Pons (tissue), 1 donor: ENCODE measurements at regions not wholly inside any gene's neighbourhood (a gene's known extent, or its start where the extent isn't known, plus 50 kb on each side); places are given as distances from the start of the nearest gene placed in this dataset.
"Not testable (repeated sequence)": the region's sequence is repeated elsewhere in the genome, so short reads cannot be mapped to it uniquely, and the experiment has no call there.

ENCODE experiments used
- DNase-seq: peaks from one replicate; pipeline ENCODE4 v3.0.0-alpha.2; 2016; ENCODE audit warnings: low spot score

DNA sequence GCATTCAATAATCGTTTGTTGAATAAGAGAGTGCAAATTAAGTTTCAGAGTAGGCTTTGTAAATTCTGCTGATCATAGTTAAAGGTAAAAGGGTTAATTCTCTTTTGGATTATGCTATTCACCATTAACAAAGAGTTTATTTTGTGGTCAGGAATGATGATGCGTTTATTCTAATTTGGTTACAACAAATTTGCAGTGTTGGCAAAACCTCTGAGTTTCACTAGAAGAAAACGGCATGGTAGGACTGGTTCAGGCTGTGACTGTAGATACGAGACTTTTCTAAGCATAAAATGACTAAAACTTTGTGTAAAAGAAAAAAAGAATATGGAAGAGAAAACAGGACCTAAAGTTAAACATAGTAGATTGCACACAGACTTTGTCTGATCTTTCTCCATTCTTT, 234.7 kb downstream of the TLR4 start:
- no peak for DNase-seq

DNA sequence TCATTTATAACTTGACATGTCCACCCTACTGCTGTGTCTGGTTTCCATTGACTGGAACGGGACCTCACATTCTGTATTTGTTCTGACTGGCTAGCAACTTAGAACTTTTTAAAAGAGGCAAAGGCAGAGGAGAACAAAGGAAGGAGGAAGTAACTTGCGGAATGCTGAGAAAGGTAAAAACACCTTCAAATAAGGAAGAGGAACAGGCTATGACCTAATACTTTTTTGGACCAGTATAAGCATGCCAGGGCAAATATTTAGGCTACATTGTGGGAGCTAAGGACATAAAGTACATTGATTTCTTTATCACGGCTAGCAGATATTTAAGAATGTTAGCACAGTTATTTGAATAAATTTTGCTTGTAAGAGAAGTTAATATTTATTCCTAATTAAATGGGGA, 240.5 kb downstream of the TLR4 start:
- DNase-seq = not testable (repeated sequence)

DNA sequence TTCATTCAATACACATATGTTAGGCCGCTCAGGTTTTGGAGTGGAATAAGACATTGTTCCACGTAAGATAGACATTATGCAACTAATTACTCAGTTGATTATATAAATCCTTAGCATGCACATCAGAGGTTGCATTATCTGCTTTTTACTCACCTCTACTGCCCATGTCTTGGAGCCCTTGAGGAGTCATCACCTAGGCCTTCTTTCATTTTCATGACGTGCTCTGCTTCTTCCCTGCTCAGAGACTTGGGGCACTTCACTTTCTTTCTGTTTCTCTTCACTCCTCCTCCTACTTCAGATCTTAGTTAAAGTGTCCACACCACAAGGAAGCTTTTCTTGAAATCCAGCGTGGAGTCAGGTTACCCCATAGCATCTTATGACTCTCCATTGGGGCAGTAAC, 241.1 kb downstream of the TLR4 start:
- DNase-seq = no peak

DNA sequence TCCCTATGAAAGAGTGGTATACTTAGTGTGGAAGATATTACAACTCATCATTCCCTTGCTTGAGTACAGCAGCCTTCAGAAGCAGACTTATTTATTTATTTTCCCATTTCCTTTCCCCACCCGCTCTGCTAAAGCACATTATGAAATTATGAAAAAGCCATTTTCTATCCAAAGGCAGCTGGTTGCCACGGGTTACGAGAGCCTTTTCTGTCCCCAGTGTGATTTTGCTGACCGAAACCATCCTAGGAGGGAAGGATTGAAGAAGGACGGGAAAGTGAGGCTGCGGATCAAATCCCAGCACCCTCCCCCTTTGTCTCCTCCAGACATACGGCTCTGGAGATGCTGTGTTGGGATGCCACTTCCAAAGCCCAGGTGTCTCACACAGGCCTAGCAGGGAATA, 246.9 kb downstream of the TLR4 start:
- DNase-seq = no peak

DNA sequence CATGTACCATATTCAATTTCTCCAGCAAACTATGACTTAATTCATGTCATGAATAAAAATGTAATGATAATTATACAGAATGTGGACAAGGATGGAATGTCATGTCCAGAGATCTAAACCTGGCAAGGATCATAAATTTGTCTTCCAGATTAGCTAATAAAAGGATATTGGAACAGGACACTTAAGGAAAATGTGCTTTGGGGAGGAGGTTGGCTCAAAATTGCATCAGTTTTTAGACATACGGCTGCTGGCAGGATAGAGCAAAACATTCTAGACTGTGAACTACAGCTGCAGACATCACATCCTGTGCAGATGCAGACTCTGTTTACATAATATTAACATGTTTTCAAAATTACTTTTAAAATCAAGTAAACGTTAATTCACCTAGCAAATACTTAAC, 248.4 kb downstream of the TLR4 start:
- no peak for DNase-seq

DNA sequence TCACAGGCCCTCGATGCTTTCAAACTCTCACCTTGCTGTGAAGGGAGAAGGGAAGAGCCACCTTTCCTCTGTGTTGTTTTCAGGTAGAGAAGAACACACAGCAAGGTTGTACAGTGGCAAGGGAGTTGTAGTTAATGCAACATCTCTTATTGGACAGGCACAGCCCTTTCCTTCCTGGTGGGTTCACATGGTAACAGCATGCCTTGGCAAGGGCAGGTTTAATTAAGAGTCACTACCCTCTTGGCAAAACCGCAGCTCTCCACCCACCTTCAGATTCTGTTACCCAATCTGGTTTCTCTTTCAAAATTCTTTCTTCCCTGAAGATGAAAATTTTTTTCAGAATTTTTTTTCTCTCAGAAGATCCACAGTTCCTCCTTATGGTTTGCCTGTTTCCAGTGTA, 253.1 kb downstream of the TLR4 start:
- no peak for DNase-seq

DNA sequence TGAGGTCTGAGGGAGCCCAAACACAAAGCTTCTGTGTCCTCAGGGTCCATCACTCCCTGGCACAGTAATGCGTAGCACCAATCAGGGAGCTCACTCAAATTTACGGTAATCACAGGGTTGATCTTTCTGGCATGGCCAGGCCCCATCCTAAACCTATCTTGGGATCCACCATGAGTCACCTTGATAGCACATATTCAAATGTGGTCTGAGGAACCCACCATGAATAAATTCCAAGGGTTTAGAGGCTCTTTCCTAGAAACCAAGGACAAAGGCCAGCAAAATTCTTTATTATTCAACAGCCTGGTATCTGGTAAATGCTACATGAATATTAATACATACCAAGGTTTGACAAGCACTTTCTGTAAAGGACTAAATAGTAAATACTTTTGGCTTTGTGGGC, 254.5 kb downstream of the TLR4 start:
- no peak for DNase-seq

DNA sequence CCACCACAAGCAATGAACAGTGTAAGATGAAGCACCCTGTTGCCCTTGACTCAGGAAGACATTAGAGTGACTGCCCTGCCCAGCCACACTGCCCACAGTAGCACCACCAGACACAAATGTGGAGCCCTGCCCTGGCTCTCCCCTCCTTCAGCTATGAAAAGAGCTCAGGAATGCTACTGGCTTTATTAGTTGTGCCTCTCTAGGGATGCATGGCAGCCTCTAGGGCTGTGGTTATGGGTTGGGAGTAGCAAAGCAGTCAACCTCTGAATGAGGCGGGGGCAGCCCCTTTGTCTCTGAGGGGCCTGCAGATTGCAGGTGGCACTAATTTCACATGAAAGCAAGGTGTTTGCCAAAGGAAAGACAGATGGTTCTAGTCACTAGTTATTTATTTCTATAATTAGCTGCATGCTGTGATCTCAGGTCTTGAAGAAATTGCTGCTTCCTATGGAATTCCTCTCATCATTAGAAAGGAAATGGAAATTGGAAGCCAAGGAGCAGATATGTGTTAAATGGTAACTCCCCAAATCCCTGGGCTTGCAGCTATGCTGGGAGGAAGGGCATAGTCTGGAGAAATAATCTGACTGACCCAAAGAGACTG, 259.4 kb downstream of the TLR4 start:
- no peak for DNase-seq

DNA sequence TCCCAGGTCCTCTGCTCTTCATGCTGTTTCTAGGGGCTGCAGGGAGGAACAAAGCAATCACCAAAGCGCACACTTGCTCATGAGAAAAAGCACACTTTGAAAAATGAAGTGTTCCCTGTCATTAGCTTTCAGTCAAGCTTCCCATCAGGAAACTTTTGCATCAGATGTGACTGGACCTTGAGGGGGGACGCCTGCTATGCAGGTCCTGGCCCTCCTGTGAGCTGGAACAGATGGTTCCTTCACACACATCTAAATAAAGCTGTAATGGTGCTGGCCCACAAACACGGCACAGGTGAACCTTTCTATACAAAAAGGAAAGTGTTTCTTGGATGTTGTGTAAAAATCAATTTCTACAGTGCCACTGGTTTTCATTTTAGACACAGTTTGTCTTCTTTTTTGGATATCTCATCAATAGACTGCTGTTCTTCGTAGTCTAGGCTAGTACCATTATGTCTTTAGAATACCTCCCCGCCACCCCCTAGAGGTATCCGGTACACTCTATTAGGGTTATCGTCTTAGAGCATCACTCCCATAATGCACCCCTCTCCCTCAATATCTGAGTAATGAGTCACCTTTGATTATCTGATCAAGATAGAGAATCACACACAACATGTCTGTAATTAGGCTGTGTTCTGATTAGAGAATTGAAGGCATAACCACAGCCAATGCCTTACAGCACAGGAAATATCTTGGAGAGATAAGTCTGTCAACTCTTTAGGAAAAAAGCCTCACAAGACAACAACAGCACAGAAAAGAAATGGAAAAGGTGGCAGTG, 266.3 kb downstream of the TLR4 start:
- no peak for DNase-seq

DNA sequence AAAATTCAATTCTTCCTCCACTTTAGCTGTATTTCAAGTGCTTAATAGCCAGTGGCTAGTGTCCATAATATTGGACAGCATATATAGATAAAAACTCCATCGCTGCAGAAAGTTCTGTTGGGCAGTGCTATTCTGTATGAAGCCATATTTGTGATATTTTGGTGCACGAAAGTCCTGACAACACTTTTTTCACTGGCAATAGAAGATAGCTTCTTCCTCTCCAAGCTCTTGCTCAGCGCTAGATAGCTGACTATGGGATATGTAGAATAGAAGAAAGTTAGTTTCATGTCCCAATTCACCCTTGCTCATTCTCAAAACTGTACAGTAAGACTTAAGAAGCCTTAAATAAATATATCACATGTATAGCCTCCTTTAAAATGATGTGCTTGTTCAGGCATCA, 269.9 kb downstream of the TLR4 start:
- no peak for DNase-seq

DNA sequence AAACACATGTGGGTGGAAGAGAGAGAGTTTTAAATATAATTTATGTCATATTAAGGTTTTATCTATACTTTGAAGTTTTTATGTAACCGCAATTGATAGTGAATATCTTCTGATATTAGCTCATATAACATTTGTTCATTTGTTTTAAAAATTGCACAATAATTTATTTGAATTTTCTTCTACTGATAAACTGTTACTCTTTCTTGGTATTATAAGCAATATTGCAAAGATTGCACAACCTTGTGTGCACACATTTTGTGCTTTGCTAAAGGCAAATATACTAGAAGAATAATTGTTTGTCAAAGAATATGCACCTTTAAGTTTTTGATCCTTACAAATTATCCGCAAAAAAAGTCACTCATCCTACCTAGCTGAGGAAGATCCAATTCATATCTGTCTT, 275.7 kb downstream of the TLR4 start:
- no peak for DNase-seq

DNA sequence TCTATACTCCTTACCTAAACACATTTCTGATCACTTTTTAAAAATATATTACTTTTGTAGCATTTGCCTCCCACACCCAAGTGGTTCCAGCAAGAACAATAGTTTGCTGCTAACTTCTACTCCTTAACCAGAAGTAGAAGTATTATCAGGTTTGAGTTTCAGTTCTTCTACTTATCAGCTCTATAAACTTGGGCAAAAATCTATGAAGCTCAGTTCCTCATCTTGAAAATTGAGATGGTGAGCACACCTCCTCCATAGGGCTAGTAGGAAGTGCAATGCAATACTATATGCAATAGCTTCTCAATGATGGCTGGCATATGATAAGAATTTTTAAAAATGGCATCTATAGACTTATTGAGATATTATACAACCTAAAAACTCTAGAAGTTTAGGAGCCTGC, 283.7 kb downstream of the TLR4 start:
- no peak for DNase-seq

DNA sequence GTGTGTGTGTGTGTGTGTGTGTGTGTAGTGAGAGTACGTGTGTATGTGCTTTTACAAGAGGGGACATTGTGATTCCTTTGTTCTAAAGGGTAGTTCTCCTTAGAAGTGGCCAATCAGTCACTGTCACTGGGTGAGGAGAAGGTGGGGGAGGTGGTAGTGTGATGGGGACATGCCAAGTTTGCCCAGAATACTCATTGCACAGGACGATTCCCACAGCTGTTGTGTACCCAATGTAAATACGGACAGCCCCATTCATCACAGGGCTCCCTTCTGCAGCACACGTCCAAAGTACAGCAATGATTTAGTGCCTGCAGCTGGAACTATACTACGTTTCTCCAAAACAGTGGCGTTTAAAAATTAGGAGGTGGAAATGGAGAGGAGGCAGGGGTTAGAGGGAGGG, 287.8 kb downstream of the TLR4 start:
- no peak for DNase-seq

DNA sequence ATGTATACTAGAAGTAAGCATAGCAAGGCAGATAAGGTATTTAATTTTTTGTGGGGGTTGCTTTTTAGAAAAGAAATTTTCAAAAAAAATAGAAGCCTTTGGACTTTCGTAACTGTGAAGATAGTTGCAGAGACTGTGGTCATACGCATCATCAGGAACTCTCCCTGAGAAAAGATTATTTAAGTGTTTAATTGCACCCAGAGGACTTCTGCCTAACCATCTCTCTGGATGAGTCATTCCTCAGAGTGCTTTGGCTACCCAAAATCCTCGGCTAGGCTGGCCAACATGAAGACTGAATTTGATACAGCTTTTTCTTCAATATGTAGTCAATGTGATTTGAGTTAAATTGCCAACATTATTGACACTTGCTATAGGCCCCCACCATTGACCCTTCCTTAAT, 296.4 kb downstream of the TLR4 start:
- no peak for DNase-seq

DNA sequence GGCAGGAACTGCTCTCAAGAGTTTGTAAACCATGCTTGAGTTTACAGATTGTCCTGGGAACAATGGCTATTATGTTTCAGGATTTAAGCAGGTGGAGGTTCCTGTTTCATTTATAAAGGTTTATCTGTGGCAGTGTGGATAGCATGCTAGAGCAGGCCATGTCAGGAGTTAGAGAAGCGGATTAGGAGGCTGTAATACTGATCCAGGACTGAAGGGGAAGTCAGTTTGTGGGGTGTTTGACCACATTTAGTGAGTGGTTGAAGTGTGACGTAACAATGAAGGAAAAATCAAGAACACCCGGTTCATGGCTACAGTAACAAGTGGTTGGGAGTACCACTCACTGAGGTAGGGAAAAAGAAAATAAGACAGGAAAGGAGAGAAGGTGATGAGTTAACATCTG, 299.0 kb downstream of the TLR4 start:
- DNase-seq = no peak

DNA sequence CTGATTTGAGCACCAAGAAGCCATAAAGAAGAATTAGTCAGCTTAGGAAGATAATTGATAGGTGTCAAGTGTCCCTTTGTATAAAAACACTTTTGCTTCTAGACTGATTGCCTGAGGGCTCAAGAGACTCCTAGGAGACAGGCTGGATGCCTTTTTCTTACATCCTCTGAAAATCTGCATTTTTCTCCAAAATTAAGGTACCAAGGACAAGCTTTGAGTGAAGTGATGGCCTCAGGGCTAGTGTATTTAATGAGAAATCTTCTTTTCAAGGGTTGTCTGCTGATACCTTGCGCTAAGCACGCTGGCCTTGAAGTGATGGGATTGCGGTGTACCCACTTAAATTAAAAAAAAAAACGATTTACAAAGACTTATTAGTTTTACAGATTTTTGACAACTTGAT, 304.0 kb downstream of the TLR4 start:
- no peak for DNase-seq

DNA sequence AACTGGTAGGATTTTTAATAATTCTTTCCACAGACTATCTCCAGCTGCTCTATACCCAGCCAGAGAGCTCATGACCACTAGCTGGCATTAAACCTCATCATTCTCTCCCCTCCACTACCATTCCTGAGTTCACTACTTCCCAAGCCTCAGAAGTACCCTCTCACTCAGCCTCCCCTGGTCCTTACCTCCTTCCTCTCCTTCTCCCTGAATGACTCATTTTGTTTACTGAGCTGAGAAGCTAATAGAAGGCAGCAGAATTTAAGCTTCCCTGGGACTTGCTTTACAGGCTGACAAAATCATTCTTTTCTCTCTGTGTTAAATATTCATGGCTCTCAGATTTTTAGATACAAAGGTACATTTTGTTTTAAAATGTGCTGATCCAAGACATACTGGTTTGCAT, 305.4 kb downstream of the TLR4 start:
- DNase-seq = peak; percentile 68

DNA sequence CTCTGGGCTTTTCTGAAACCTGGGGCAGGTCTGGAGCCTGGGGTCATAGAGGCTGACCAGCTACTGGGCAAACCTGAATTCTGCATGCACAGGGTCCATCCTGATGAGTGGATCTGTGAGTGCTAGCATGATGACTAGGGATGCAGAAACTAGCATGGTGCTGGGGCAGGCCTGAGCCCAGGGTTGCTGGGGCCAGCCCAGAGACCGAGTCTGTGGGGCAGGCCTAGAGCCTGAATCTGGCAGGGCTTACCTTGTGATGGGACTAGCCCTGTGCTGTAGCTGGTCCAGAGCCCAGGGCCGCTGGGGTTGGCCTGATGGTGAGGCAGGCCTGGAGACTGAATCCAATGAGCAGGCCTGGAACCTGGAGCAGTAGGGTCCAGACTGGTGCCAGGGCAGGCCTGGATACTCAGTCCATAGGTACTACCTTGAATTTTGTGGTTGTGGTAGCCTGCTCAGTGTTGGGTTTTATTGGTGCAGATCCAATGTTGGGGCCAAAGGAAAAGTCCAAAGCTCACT, 313.5 kb downstream of the TLR4 start:
- DNase-seq = no peak

DNA sequence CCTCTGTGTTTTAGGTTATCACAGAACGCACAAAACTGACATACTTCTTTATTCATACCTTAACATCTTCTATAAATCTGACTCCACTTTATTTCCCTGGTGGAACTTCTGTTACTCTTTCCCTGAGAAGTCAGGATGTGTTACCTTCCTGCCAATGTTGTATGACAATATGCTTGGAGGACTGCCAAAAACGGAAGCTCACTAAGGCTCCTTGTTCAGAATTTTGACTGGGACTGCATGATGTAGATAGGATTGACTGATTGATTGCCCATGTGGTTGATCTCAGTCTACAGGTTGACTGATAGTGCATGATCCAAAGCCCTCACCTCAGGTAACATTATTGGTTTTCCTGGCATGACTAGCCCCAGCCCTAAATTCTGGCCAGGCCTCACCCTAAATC, 319.4 kb downstream of the TLR4 start:
- DNase-seq = no peak

DNA sequence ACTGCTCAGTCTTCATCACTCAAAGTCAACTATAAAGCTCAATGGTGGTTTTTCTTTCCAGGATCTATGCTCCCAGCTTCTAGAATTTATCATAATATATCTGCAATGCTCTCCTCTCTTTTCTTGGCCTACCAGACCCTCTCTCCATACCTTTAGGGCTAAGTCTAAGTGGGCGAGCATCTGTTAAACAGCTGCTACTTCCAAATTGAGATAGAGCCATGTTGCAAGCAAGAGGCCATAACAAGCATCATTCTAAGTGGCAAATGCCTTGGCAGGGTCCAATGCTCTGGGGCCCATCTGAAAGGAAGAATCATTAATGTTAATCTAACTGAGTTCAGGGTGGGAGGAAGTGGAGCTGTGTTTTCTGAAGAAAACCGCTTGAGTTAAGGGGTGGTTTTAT, 324.0 kb downstream of the TLR4 start:
- no peak for DNase-seq

DNA sequence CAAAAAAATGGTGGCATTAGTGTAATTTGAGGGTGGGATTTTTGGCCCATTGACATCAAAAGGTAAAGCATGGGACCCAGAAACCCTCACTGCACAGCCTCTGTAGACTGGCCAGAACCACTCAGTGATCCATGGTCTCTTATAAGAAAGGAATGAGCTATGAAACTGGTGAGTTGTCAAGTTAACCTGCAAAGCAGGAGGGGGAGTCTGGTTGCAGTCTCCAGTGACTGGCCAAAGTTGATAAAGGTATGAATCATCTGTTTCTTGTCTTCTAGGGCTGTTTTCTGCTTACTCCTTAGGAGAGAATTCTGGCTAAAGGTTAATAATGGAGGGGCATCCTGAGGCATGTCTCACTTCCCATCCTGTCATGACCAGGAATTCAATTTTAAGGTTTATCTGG, 325.2 kb downstream of the TLR4 start:
- no peak for DNase-seq

DNA sequence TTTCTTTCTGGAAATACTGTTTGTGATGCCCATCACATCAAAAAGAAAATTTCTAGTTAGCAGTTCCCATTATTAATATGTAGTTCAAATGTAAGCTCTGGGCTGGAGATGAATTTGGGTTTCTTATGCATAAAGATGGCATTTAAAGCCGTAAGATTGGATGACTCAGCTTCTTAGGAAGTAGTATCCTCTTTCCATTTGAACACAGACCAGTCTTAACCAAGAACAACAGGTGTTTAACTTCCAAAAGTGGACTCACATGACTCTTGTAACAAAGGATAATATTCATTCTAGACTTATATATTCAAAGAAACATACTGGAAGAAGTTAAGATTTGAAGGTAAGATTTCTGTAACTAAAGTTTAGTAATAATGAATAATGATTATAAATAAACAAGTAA, 330.5 kb downstream of the TLR4 start:
- DNase-seq = no peak

DNA sequence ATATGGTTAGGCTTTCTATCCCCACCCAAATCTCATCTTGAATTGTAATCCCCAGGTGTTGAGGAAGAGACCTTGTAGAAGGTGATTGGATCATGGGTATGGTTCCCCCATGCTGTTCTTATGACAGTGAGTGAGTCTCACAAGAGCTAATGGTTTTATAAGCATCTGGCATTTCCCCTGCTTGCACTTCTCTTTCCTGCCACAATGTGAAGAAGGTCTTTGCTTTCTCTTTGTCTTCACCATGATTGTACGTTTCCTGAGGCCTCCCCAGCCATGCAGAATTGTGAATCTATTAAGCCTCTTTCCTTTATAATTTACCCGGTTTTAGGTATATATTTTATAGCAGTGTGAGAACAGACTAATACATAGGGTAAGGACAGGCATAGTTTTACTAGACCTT, 334.5 kb downstream of the TLR4 start:
- DNase-seq = no peak

DNA sequence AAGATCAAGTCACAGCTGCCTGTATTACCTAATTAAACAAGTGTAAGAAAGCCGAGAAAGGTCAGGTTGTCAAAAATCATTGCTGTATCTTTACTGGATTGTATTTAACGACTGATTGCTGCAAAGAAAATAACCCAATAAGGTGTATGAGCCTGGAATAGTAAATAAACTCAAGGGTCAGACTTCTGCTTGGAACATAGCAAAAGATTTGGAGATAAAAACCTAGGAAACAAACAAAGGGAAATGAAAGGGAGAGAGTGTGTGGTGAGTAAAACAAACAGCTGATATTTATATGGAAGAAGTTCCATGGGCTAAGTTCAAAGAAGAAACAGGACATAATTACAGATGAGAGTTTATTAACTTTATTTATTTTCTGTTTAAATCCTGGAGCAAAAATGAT, 354.0 kb downstream of the TLR4 start:
- no peak for DNase-seq
